ENCODE measurements at regions not wholly inside any gene's neighbourhood (a gene's known extent, or its start where the extent isn't known, plus 50 kb on each side); places are given as distances from the start of the nearest gene placed in this dataset.
A peak's percentile ranks its signal among the peaks of the same experiment; 100 is the strongest.

- intact Hi-C loops (cut with micrococcal nuclease), result no loop called here
- no peaks in the 10 kb centered on the region for H3K4me1 Mint-ChIP-seq
- no peak overlapping the region for H3K4me3 Mint-ChIP-seq
- H3K9me3 Mint-ChIP-seq, result peaks cover 13% of the 10 kb centered on the region
- no peak overlapping the region for H3K27ac Mint-ChIP-seq
- no peak for DNase-seq
- H3K27me3 Mint-ChIP-seq, result no peaks in the 10 kb centered on the region
- no peaks in the 10 kb centered on the region for H3K36me3 Mint-ChIP-seq (ENCODE audit: low read depth)
Observed at GRCh38 chr16:9539346-9539745, 447.9 kb downstream of the HAPSTR1 start.

- peaks cover 6% of the 10 kb centered on the region for H3K9me3 Mint-ChIP-seq
- no peak overlapping the region for H3K27ac Mint-ChIP-seq
- no peak overlapping the region for H3K4me3 Mint-ChIP-seq
- H3K36me3 Mint-ChIP-seq (ENCODE audit: low read depth), result no peaks in the 10 kb centered on the region
- intact Hi-C loops (cut with micrococcal nuclease), result no loop called here
- DNase-seq, result no peak
- no peaks in the 10 kb centered on the region for H3K4me1 Mint-ChIP-seq
- H3K27me3 Mint-ChIP-seq, result no peaks in the 10 kb centered on the region
Observed at GRCh38 chr16:9541723-9542122, 450.3 kb downstream of the HAPSTR1 start.

GRCh38 chr16:9542165-9542755, 450.8 kb downstream of the HAPSTR1 start:
- Mint-ChIP-seq H3K27me3 (no peaks in the 10 kb centered on the region), H3K4me3 (no peak overlapping the region), H3K36me3 (ENCODE audit: low read depth) (no peaks in the 10 kb centered on the region), H3K9me3 (peaks cover 6% of the 10 kb centered on the region), H3K27ac (no peak overlapping the region), H3K4me1 (no peaks in the 10 kb centered on the region)
- no peak for DNase-seq
- intact Hi-C loops (cut with micrococcal nuclease), result no loop called here

- Mint-ChIP-seq H3K9me3 (peaks cover 6% of the 10 kb centered on the region), H3K4me3 (no peak overlapping the region), H3K27me3 (no peaks in the 10 kb centered on the region), H3K4me1 (no peaks in the 10 kb centered on the region), H3K27ac (no peak overlapping the region), H3K36me3 (ENCODE audit: low read depth) (no peaks in the 10 kb centered on the region)
- no peak for DNase-seq
- intact Hi-C loops (cut with micrococcal nuclease), result no loop called here
Observed at GRCh38 chr16:9545522-9546437, 454.3 kb downstream of the HAPSTR1 start.

GRCh38 chr16:9546438-9546786, 455.0 kb downstream of the HAPSTR1 start:
- Mint-ChIP-seq H3K27me3 (no peaks in the 10 kb centered on the region), H3K4me1 (no peaks in the 10 kb centered on the region), H3K9me3 (peaks cover 6% of the 10 kb centered on the region), H3K36me3 (ENCODE audit: low read depth) (no peaks in the 10 kb centered on the region), H3K4me3 (no peak overlapping the region), H3K27ac (no peak overlapping the region)
- intact Hi-C loops (cut with micrococcal nuclease), result no loop called here
- no peak for DNase-seq

- peaks cover 6% of the 10 kb centered on the region for H3K9me3 Mint-ChIP-seq
- DNase-seq, result no peak
- H3K36me3 Mint-ChIP-seq (ENCODE audit: low read depth), result no peaks in the 10 kb centered on the region
- no peaks in the 10 kb centered on the region for H3K4me1 Mint-ChIP-seq
- intact Hi-C loops (cut with micrococcal nuclease), result no loop called here
- H3K27me3 Mint-ChIP-seq, result no peaks in the 10 kb centered on the region
- no peak overlapping the region for H3K27ac Mint-ChIP-seq
- H3K4me3 Mint-ChIP-seq, result no peak overlapping the region
Observed at GRCh38 chr16:9549487-9549886, 458.0 kb downstream of the HAPSTR1 start.

GRCh38 chr16:9555051-9555450, 463.6 kb downstream of the HAPSTR1 start:
- no peaks in the 10 kb centered on the region for H3K27me3 Mint-ChIP-seq
- H3K27ac Mint-ChIP-seq, result no peak overlapping the region
- no peaks in the 10 kb centered on the region for H3K4me1 Mint-ChIP-seq
- H3K9me3 Mint-ChIP-seq, result peaks cover 4% of the 10 kb centered on the region
- no peaks in the 10 kb centered on the region for H3K36me3 Mint-ChIP-seq (ENCODE audit: low read depth)
- no peak for DNase-seq
- intact Hi-C loops (cut with micrococcal nuclease), result no loop called here
- no peak overlapping the region for H3K4me3 Mint-ChIP-seq

- H3K4me1 Mint-ChIP-seq, result no peaks in the 10 kb centered on the region
- DNase-seq, result no peak
- no peak overlapping the region for H3K4me3 Mint-ChIP-seq
- intact Hi-C loops (cut with micrococcal nuclease), result no loop called here
- no peak overlapping the region for H3K27ac Mint-ChIP-seq
- no peaks in the 10 kb centered on the region for H3K36me3 Mint-ChIP-seq (ENCODE audit: low read depth)
- H3K27me3 Mint-ChIP-seq, result no peaks in the 10 kb centered on the region
- peaks cover 4% of the 10 kb centered on the region for H3K9me3 Mint-ChIP-seq
Observed at GRCh38 chr16:9556949-9557665, 465.7 kb downstream of the HAPSTR1 start.

- no peak overlapping the region for H3K27ac Mint-ChIP-seq
- peaks cover 4% of the 10 kb centered on the region for H3K9me3 Mint-ChIP-seq
- no peaks in the 10 kb centered on the region for H3K4me1 Mint-ChIP-seq
- H3K27me3 Mint-ChIP-seq, result no peaks in the 10 kb centered on the region
- H3K36me3 Mint-ChIP-seq (ENCODE audit: low read depth), result no peaks in the 10 kb centered on the region
- intact Hi-C loops (cut with micrococcal nuclease), result no loop called here
- DNase-seq, result no peak
- no peak overlapping the region for H3K4me3 Mint-ChIP-seq
Observed at GRCh38 chr16:9557713-9558112, 466.3 kb downstream of the HAPSTR1 start.

GRCh38 chr16:9566099-9566498, 474.7 kb downstream of the HAPSTR1 start:
- Mint-ChIP-seq H3K4me3 (no peak overlapping the region), H3K36me3 (ENCODE audit: low read depth) (no peaks in the 10 kb centered on the region), H3K27me3 (no peaks in the 10 kb centered on the region), H3K27ac (no peak overlapping the region), H3K9me3 (no peaks in the 10 kb centered on the region), H3K4me1 (peaks cover 2% of the 10 kb centered on the region)
- intact Hi-C loops (cut with micrococcal nuclease), result no loop called here
- DNase-seq, result no peak

- peak; percentile 55 for DNase-seq
- H3K9me3 Mint-ChIP-seq, result no peaks in the 10 kb centered on the region
- H3K36me3 Mint-ChIP-seq (ENCODE audit: low read depth), result no peaks in the 10 kb centered on the region
- H3K27me3 Mint-ChIP-seq, result no peaks in the 10 kb centered on the region
- H3K27ac Mint-ChIP-seq, result no peak overlapping the region
- peaks cover 2% of the 10 kb centered on the region for H3K4me1 Mint-ChIP-seq
- intact Hi-C loops (cut with micrococcal nuclease), result no loop called here
- no peak overlapping the region for H3K4me3 Mint-ChIP-seq
Observed at GRCh38 chr16:9567666-9568065, 476.2 kb downstream of the HAPSTR1 start.

- no peak overlapping the region for H3K4me3 Mint-ChIP-seq
- intact Hi-C loops (cut with micrococcal nuclease), result no loop called here
- no peaks in the 10 kb centered on the region for H3K27me3 Mint-ChIP-seq
- DNase-seq, result no peak
- H3K4me1 Mint-ChIP-seq, result peaks cover 2% of the 10 kb centered on the region
- no peaks in the 10 kb centered on the region for H3K9me3 Mint-ChIP-seq
- H3K27ac Mint-ChIP-seq, result no peak overlapping the region
- no peaks in the 10 kb centered on the region for H3K36me3 Mint-ChIP-seq (ENCODE audit: low read depth)
Observed at GRCh38 chr16:9568261-9568660, 476.8 kb downstream of the HAPSTR1 start.

GRCh38 chr16:9570521-9570920, 479.1 kb downstream of the HAPSTR1 start:
- DNase-seq, result no peak
- no peaks in the 10 kb centered on the region for H3K9me3 Mint-ChIP-seq
- no peaks in the 10 kb centered on the region for H3K27me3 Mint-ChIP-seq
- H3K4me1 Mint-ChIP-seq, result peaks cover 2% of the 10 kb centered on the region
- no peak overlapping the region for H3K27ac Mint-ChIP-seq
- H3K36me3 Mint-ChIP-seq (ENCODE audit: low read depth), result no peaks in the 10 kb centered on the region
- intact Hi-C loops (cut with micrococcal nuclease), result no loop called here
- no peak overlapping the region for H3K4me3 Mint-ChIP-seq

- intact Hi-C loops (cut with micrococcal nuclease), result no loop called here
- Mint-ChIP-seq H3K27me3 (no peaks in the 10 kb centered on the region), H3K4me1 (no peaks in the 10 kb centered on the region), H3K27ac (no peak overlapping the region), H3K9me3 (peaks cover 11% of the 10 kb centered on the region), H3K36me3 (ENCODE audit: low read depth) (no peaks in the 10 kb centered on the region), H3K4me3 (no peak overlapping the region)
- no peak for DNase-seq
Observed at GRCh38 chr16:9578459-9578858, 487.0 kb downstream of the HAPSTR1 start.
